Kidney epithelial cell (primary cell): ENCODE measurements at regions not wholly inside any gene's neighbourhood (a gene's known extent, or its start where the extent isn't known, plus 50 kb on each side); places are given as distances from the start of the nearest gene placed in this dataset.

ENCODE experiments used
- DNase-seq: peaks from one replicate; pipeline ENCODE4 v3.0.0-alpha.2; 2010; ENCODE audit warnings: low read depth
- H3K27me3 ChIP-seq: 2 replicates; pipeline ENCODE4 v1.6.0; 2011; ENCODE audit warnings: low read length; ENCODE audit not compliant: control insufficient read depth, insufficient read depth
- H3K36me3 ChIP-seq: 2 replicates; pipeline ENCODE4 v1.5.1; 2011; ENCODE audit warnings: low read length; ENCODE audit not compliant: control insufficient read depth, insufficient read depth
- H3K4me3 ChIP-seq: 2 replicates; pipeline ENCODE4 v1.5.1; 2011; ENCODE audit warnings: low read depth, mild to moderate bottlenecking, control low read depth, low read length
- TF ChIP-seq, protein P1 (sequence below): IDR thresholded peaks from 2 replicates; pipeline ENCODE4 v1.5.1; 2011; ENCODE audit warnings: mild to moderate bottlenecking, moderate library complexity, low read length, control low read depth, inconsistent platforms; ENCODE audit not compliant: insufficient read depth, poor library complexity, severe bottlenecking

- no peak for DNase-seq
- peaks cover 2% of the 10 kb centered on the region for H3K27me3 ChIP-seq
- no peak overlapping the region for H3K4me3 ChIP-seq
- no peaks in the 10 kb centered on the region for H3K36me3 ChIP-seq
- TF ChIP-seq, protein P1, sequence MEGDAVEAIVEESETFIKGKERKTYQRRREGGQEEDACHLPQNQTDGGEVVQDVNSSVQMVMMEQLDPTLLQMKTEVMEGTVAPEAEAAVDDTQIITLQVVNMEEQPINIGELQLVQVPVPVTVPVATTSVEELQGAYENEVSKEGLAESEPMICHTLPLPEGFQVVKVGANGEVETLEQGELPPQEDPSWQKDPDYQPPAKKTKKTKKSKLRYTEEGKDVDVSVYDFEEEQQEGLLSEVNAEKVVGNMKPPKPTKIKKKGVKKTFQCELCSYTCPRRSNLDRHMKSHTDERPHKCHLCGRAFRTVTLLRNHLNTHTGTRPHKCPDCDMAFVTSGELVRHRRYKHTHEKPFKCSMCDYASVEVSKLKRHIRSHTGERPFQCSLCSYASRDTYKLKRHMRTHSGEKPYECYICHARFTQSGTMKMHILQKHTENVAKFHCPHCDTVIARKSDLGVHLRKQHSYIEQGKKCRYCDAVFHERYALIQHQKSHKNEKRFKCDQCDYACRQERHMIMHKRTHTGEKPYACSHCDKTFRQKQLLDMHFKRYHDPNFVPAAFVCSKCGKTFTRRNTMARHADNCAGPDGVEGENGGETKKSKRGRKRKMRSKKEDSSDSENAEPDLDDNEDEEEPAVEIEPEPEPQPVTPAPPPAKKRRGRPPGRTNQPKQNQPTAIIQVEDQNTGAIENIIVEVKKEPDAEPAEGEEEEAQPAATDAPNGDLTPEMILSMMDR = no peak
Observed at GRCh38 chr5:1951165-1951816, 68.6 kb upstream of the IRX4 start.

GRCh38 chr5:1950708-1951103, 68.0 kb upstream of the IRX4 start:
- DNase-seq = no peak
- TF ChIP-seq, protein P1 = no peak
- Histone ChIP-seq H3K4me3 (no peak overlapping the region), H3K36me3 (no peaks in the 10 kb centered on the region), H3K27me3 (peaks cover 2% of the 10 kb centered on the region)

- H3K4me3 ChIP-seq = no peak overlapping the region
Observed at GRCh38 chr5:1950096-1950707, 67.5 kb upstream of the IRX4 start.

GRCh38 chr5:1949253-1949652, 66.5 kb upstream of the IRX4 start:
- Histone ChIP-seq H3K27me3 (peaks cover 5% of the 10 kb centered on the region), H3K4me3 (no peak overlapping the region)
- TF ChIP-seq, protein P1 = no peak

More at GRCh38 chr5:1950096-1950707, 67.5 kb upstream of the IRX4 start:
- TF ChIP-seq, protein P1 = no peak
- Histone ChIP-seq H3K27me3 (peaks cover 3% of the 10 kb centered on the region), H3K36me3 (no peaks in the 10 kb centered on the region)
- DNase-seq = no peak

GRCh38 chr5:1948663-1949191, 66.0 kb upstream of the IRX4 start:
- DNase-seq = no peak
- TF ChIP-seq, protein P1 = no peak
- H3K27me3 ChIP-seq = peaks cover 5% of the 10 kb centered on the region
- H3K36me3 ChIP-seq = no peaks in the 10 kb centered on the region
- H3K4me3 ChIP-seq = no peak overlapping the region

More at GRCh38 chr5:1949253-1949652, 66.5 kb upstream of the IRX4 start:
- no peak for DNase-seq
- no peaks in the 10 kb centered on the region for H3K36me3 ChIP-seq

DNA sequence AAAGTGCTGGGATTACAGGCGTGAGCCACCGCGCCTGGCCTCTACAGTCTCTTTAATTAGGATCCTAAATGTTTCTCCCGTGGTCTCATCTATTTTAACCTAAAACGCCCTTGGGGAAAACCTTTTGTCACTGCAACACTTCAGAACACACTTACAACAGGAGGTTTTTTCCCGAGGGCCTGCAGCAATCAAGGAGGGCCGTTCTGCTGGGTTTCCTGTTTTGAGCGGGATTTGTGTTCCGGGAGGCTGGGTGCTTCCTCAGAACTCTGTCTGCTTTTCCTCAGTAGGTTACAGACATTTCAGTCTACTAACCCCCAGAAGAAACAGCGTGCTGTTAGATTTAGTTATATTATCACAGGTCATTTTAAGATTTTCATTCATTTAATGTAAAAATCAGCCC, 65.4 kb upstream of the IRX4 start:
- TF ChIP-seq, protein P1 = no peak
- Histone ChIP-seq H3K27me3 (peaks cover 5% of the 10 kb centered on the region), H3K36me3 (no peaks in the 10 kb centered on the region), H3K4me3 (no peak overlapping the region)
- no peak for DNase-seq
